Caco-2 (cell line): ENCODE measurements at regions not wholly inside any gene's neighbourhood (a gene's known extent, or its start where the extent isn't known, plus 50 kb on each side); places are given as distances from the start of the nearest gene placed in this dataset.

Source experiments
- BruUV-seq: library from RNA; stranded (reverse); fragments of 400-500 nt; replicated peaks from 2 replicates; lab custom pipeline; 2021; lab: Mats Ljungman, UMichigan
- CTCF ChIA-PET: fragments of 300-600 bp; sonication (Branson Sonifier 250); formaldehyde crosslinking; loops from one replicate; lab custom pipeline; 2022; ENCODE audit warnings: antibody characterized with exemption; lab: Charles Lee
- POLR2A ChIA-PET: fragments of 300-600 bp; sonication (Branson Sonifier 250); formaldehyde crosslinking; loops from one replicate; lab custom pipeline; 2022; ENCODE audit warnings: antibody characterized with exemption; lab: Charles Lee
- DNase-seq, 2 experiments: peaks; one replicate each; pipeline versions ENCODE4 v3.0.0 to v3.0.0-alpha.2; 2020 to 2022
- H3K27me3 ChIP-seq: replicated peaks from 2 replicates; pipeline ENCODE4 v1.6.0; 2011; ENCODE audit warnings: low read length; ENCODE audit not compliant: control insufficient read depth, insufficient read depth
- H3K36me3 ChIP-seq: 2 replicates; pipeline ENCODE4 v1.5.1; 2011; ENCODE audit warnings: low read length; ENCODE audit not compliant: control insufficient read depth, insufficient read depth
- H3K4me1 ChIP-seq: fragments of 250-450 bp; sonication (Bioruptor Pico); 2 replicates; pipeline ENCODE4 v1.5.1; 2020; ENCODE audit warnings: mild to moderate bottlenecking
- H3K4me3 ChIP-seq: 2 replicates; pipeline ENCODE4 v1.5.1; 2011; ENCODE audit warnings: low read depth, mild to moderate bottlenecking, control low read depth, low read length
- H3K9me3 ChIP-seq: fragments of 250-450 bp; sonication (Bioruptor Pico); 2 replicates; pipeline ENCODE4 v1.5.1; 2020; ENCODE audit warnings: mild to moderate bottlenecking, moderate library complexity
- H3K27ac Mint-ChIP-seq: one replicate; pipeline ENCODE4 v1.8.0; 2022; ENCODE audit warnings: mixed read lengths; ENCODE audit not compliant: unreplicated experiment
- H3K27me3 Mint-ChIP-seq: one replicate; pipeline ENCODE4 v1.8.0; 2022; ENCODE audit warnings: mixed read lengths; ENCODE audit not compliant: insufficient read depth, unreplicated experiment
- H3K36me3 Mint-ChIP-seq: one replicate; pipeline ENCODE4 v1.8.0; 2022; ENCODE audit warnings: mild to moderate bottlenecking, mixed read lengths; ENCODE audit not compliant: insufficient read depth, unreplicated experiment
- H3K4me1 Mint-ChIP-seq: one replicate; pipeline ENCODE4 v1.8.0; 2022; ENCODE audit warnings: low read depth, mixed read lengths; ENCODE audit not compliant: unreplicated experiment
- H3K4me3 Mint-ChIP-seq: one replicate; pipeline ENCODE4 v1.8.0; 2022; ENCODE audit warnings: mild to moderate bottlenecking, moderate library complexity, mixed read lengths; ENCODE audit not compliant: unreplicated experiment
- H3K9me3 Mint-ChIP-seq: one replicate; pipeline ENCODE4 v1.8.0; 2022; ENCODE audit warnings: mixed read lengths; ENCODE audit not compliant: unreplicated experiment
- intact Hi-C: fragments of 100-400 bp; cut with micrococcal nuclease; formaldehyde crosslinking; loops from one replicate; pipeline ENCODE4 v1.10.0; 2022; ENCODE audit not compliant: unreplicated experiment
- TF ChIP-seq, protein P1 (sequence below), 2 experiments: fragments of 200-600 bp in 1 of 2; IDR thresholded peaks; 1 replicate in 1 of 2; 2 replicates in 1 of 2; pipeline versions ENCODE4 v1.5.1 to v1.8.0; 2011 to 2022; ENCODE audit warnings: antibody characterized with exemption in 1 of 2, control low read depth in 1 of 2, inconsistent platforms in 1 of 2, low read depth in 1 of 2, low read length in 1 of 2, mild to moderate bottlenecking in 1 of 2, moderate library complexity in 1 of 2; ENCODE audit not compliant: insufficient read depth in 1 of 2, severe bottlenecking in 1 of 2, unreplicated experiment in 1 of 2

GRCh38 chr9:95620314-95620713 is 103.5 kb upstream of the PTCH1 start:
- no peak for DNase-seq
- H3K27me3 Mint-ChIP-seq, result peaks cover 3% of the 10 kb centered on the region
- BruUV-seq, result no TSS peak
- Histone ChIP-seq H3K4me1 (no peaks in the 10 kb centered on the region), H3K27me3 (no peaks in the 10 kb centered on the region), H3K4me3 (no peak overlapping the region), H3K9me3 (no peaks in the 10 kb centered on the region), H3K36me3 (no peaks in the 10 kb centered on the region)
- H3K36me3 Mint-ChIP-seq, result no peaks in the 10 kb centered on the region
- TF ChIP-seq, protein P1, sequence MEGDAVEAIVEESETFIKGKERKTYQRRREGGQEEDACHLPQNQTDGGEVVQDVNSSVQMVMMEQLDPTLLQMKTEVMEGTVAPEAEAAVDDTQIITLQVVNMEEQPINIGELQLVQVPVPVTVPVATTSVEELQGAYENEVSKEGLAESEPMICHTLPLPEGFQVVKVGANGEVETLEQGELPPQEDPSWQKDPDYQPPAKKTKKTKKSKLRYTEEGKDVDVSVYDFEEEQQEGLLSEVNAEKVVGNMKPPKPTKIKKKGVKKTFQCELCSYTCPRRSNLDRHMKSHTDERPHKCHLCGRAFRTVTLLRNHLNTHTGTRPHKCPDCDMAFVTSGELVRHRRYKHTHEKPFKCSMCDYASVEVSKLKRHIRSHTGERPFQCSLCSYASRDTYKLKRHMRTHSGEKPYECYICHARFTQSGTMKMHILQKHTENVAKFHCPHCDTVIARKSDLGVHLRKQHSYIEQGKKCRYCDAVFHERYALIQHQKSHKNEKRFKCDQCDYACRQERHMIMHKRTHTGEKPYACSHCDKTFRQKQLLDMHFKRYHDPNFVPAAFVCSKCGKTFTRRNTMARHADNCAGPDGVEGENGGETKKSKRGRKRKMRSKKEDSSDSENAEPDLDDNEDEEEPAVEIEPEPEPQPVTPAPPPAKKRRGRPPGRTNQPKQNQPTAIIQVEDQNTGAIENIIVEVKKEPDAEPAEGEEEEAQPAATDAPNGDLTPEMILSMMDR (IDR thresholded peaks at IDR 0.05; ENCODE audit: insufficient read depth in 1 of 2, low read depth in 1 of 2, low read length in 1 of 2, severe bottlenecking in 1 of 2, unreplicated experiment in 1 of 2), result no peak
- POLR2A ChIA-PET, result no interaction called here
- H3K4me3 Mint-ChIP-seq, result no peak overlapping the region
- H3K9me3 Mint-ChIP-seq, result no peaks in the 10 kb centered on the region
- no peaks in the 10 kb centered on the region for H3K4me1 Mint-ChIP-seq
- CTCF ChIA-PET, result no interaction called here
- intact Hi-C loops, result no loop called here
- H3K27ac Mint-ChIP-seq, result no peak overlapping the region

DNA sequence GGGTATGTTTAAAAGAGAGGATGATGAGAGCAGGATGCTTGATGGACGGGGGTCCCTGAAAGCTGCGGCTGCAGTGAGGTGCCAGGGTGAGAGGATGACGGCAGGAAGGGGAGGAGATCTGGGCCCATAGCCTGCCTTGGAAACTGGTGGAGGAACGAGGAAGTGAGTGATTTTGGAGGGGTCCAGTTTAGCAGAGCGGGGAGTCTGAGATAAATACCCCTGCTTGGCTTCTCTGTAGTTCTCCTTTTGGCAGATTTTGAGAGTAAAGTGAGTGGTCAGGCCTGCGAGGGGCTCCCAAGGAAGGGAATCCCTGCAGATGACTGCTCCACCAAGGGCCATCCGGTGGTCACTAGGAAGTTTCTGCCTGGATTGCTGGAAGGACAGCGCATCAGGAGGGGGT is 98.5 kb upstream of the PTCH1 start:
- H3K27ac Mint-ChIP-seq, result no peak overlapping the region
- no peaks in the 10 kb centered on the region for H3K36me3 Mint-ChIP-seq
- BruUV-seq, result no TSS peak
- H3K9me3 ChIP-seq, result no peaks in the 10 kb centered on the region
- no peak overlapping the region for H3K4me3 Mint-ChIP-seq
- no peak for DNase-seq
- H3K4me1 Mint-ChIP-seq, result no peaks in the 10 kb centered on the region
- POLR2A ChIA-PET, result no interaction called here
- CTCF ChIA-PET, result no interaction called here
- no peaks in the 10 kb centered on the region for H3K9me3 Mint-ChIP-seq
- H3K27me3 Mint-ChIP-seq, result peaks cover 5% of the 10 kb centered on the region
- H3K4me1 ChIP-seq, result no peaks in the 10 kb centered on the region
- intact Hi-C loops, result no loop called here
- TF ChIP-seq, protein P1 (IDR thresholded peaks at IDR 0.05; ENCODE audit: insufficient read depth in 1 of 2, low read depth in 1 of 2, low read length in 1 of 2, severe bottlenecking in 1 of 2, unreplicated experiment in 1 of 2), result no peak
- H3K4me3 ChIP-seq, result no peak overlapping the region
- H3K36me3 ChIP-seq, result no peaks in the 10 kb centered on the region
- no peaks in the 10 kb centered on the region for H3K27me3 ChIP-seq

DNA sequence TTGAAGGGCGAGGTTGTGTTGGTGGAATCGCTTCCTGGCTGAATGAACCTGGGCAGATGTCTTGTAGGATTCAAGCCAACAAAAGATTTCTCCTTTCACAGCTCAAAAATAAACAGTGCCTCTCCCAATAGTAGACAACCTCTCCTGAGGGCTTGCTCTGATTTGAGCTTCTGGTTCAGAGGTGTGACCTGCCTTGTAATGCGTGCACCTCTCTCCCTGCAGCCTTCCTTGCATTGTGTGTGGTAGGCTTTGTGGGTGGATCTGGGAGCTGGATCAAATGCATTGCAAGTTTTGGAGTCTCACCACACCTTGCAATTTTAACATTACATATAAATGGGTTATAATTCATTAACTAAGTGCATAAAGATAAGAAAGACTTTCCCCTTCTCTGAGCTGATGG is 96.9 kb upstream of the PTCH1 start:
- intact Hi-C loops, result no loop called here
- no peak overlapping the region for H3K4me3 Mint-ChIP-seq

More for the DNA sequence above, 96.9 kb upstream of the PTCH1 start:
- H3K36me3 Mint-ChIP-seq, result no peaks in the 10 kb centered on the region
- H3K9me3 Mint-ChIP-seq, result no peaks in the 10 kb centered on the region
- Histone ChIP-seq H3K9me3 (no peaks in the 10 kb centered on the region), H3K4me3 (no peak overlapping the region), H3K27me3 (no peaks in the 10 kb centered on the region), H3K36me3 (no peaks in the 10 kb centered on the region), H3K4me1 (no peaks in the 10 kb centered on the region)
- TF ChIP-seq, protein P1 (IDR thresholded peaks at IDR 0.05; ENCODE audit: insufficient read depth in 1 of 2, low read depth in 1 of 2, low read length in 1 of 2, severe bottlenecking in 1 of 2, unreplicated experiment in 1 of 2), result no peak
- CTCF ChIA-PET, result no interaction called here
- DNase-seq, result no peak
- BruUV-seq, result no TSS peak
- peaks cover 5% of the 10 kb centered on the region for H3K27me3 Mint-ChIP-seq
- no peak overlapping the region for H3K27ac Mint-ChIP-seq
- no peaks in the 10 kb centered on the region for H3K4me1 Mint-ChIP-seq
- POLR2A ChIA-PET, result no interaction called here
